Neuronal stem cell (in vitro differentiated cells): ENCODE measurements at regions not wholly inside any gene's neighbourhood (a gene's known extent, or its start where the extent isn't known, plus 50 kb on each side); places are given as distances from the start of the nearest gene placed in this dataset.

Experiments
- DNase-seq: peaks from one replicate; pipeline ENCODE4 v3.0.0-alpha.2; 2013; ENCODE audit warnings: low spot score
- H2AFZ ChIP-seq: one replicate; pipeline ENCODE4 v1.6.1; 2013; ENCODE audit warnings: mild to moderate bottlenecking, low read length, inconsistent platforms
- H2AK5ac ChIP-seq: 2 replicates; pipeline ENCODE4 v1.6.1; 2013; ENCODE audit warnings: low read depth, mild to moderate bottlenecking, inconsistent platforms, low read length, moderate library complexity, mixed read lengths
- H2BK120ac ChIP-seq: 2 replicates; pipeline ENCODE4 v1.6.1; 2013; ENCODE audit warnings: low read depth, mild to moderate bottlenecking, inconsistent platforms, low read length, moderate library complexity, mixed read lengths
- H2BK12ac ChIP-seq: one replicate; pipeline ENCODE4 v1.6.1; 2013; ENCODE audit warnings: low read length, inconsistent platforms
- H2BK15ac ChIP-seq: 2 replicates; pipeline ENCODE4 v1.6.1; 2013; ENCODE audit warnings: mild to moderate bottlenecking, low read length, inconsistent platforms, mixed read lengths
- H2BK5ac ChIP-seq: one replicate; pipeline ENCODE4 v1.6.1; 2013; ENCODE audit warnings: inconsistent platforms, mild to moderate bottlenecking, low read length, moderate library complexity
- H3K14ac ChIP-seq: one replicate; pipeline ENCODE4 v1.6.1; 2013; ENCODE audit warnings: low read length, inconsistent platforms
- H3K18ac ChIP-seq: 2 replicates; pipeline ENCODE4 v1.6.1; 2013; ENCODE audit warnings: low read length, inconsistent platforms
- H3K23ac ChIP-seq: 2 replicates; pipeline ENCODE4 v1.6.1; 2013; ENCODE audit warnings: low read depth, mild to moderate bottlenecking, mixed read lengths, low read length, inconsistent platforms; ENCODE audit not compliant: poor library complexity
- H3K27ac ChIP-seq: replicated peaks from 3 replicates; pipeline ENCODE4 v1.5.1; 2013; ENCODE audit warnings: low read length, inconsistent platforms
- H3K27me3 ChIP-seq, 3 experiments: 2 replicates each; pipeline ENCODE4 v1.6.1; 2013; ENCODE audit warnings: low read length in 3 of 3, mild to moderate bottlenecking in 2 of 3, inconsistent platforms in 1 of 3, low read depth in 1 of 3, mixed read lengths in 1 of 3, moderate library complexity in 1 of 3; ENCODE audit not compliant: control insufficient read depth in 3 of 3, insufficient read depth in 3 of 3
- H3K36me3 ChIP-seq, 2 donors: replicated peaks in 1 of 2; 2 replicates each; pipeline ENCODE4 v1.6.1; 2013; ENCODE audit warnings: low read length in 2 of 2; ENCODE audit not compliant: control insufficient read depth in 2 of 2, insufficient read depth in 2 of 2
- H3K4ac ChIP-seq: 2 replicates; pipeline ENCODE4 v1.6.1; 2013; ENCODE audit warnings: inconsistent platforms, mild to moderate bottlenecking, low read length, moderate library complexity
- H3K4me1 ChIP-seq, 2 donors: 1 replicate in 1 of 2; 2 replicates in 1 of 2; pipeline ENCODE4 v1.6.1; 2013; ENCODE audit warnings: low read length in 2 of 2, low read depth in 1 of 2; ENCODE audit not compliant: control insufficient read depth in 2 of 2, insufficient read depth in 1 of 2
- H3K4me2 ChIP-seq: one replicate; pipeline ENCODE4 v1.6.1; 2013; ENCODE audit warnings: mild to moderate bottlenecking, low read length, inconsistent platforms; ENCODE audit not compliant: insufficient read depth, poor library complexity, severe bottlenecking
- H3K4me3 ChIP-seq, 2 donors: 2 replicates each; pipeline ENCODE4 v1.5.1; 2013; ENCODE audit warnings: low read length in 2 of 2, mild to moderate bottlenecking in 2 of 2, inconsistent platforms in 1 of 2, moderate library complexity in 1 of 2
- H3K79me1 ChIP-seq: one replicate; pipeline ENCODE4 v1.6.1; 2013; ENCODE audit warnings: low read depth, mild to moderate bottlenecking, inconsistent platforms, low read length, moderate library complexity
- H3K9ac ChIP-seq: one replicate; pipeline ENCODE4 v1.6.1; 2013; ENCODE audit warnings: mild to moderate bottlenecking, low read depth, low read length, inconsistent platforms; ENCODE audit not compliant: poor library complexity
- H3K9me3 ChIP-seq, 2 donors: replicated peaks in 1 of 2; 2 replicates each; pipeline versions ENCODE3 to v1.6.1; 2013; ENCODE audit warnings: low read length in 2 of 2, mild to moderate bottlenecking in 2 of 2, inconsistent platforms in 1 of 2, low read depth in 1 of 2, mixed read lengths in 1 of 2, moderate library complexity in 1 of 2; ENCODE audit not compliant: control insufficient read depth in 2 of 2, insufficient read depth in 1 of 2
- H4K8ac ChIP-seq: one replicate; pipeline ENCODE4 v1.6.1; 2013; ENCODE audit warnings: low read depth, mild to moderate bottlenecking, inconsistent platforms, low read length, moderate library complexity
- H4K91ac ChIP-seq: one replicate; pipeline ENCODE4 v1.6.1; 2013; ENCODE audit warnings: low read length, low read depth, mild to moderate bottlenecking, inconsistent platforms; ENCODE audit not compliant: poor library complexity
- WGBS, 2 donors: extraction: QIAGEN DNeasy Blood & Tissue Kit; methylation state at CpG; one replicate each; pipeline ENCODE4 v1.1.7; 2013; ENCODE audit warnings: missing lambda C conversion rate in 2 of 2, mixed read lengths in 1 of 2; ENCODE audit not compliant: insufficient read length in 2 of 2, insufficient replicate concordance in 1 of 2; ENCODE audit errors: extremely low coverage in 2 of 2; 5-methylcytosine and 5-hydroxymethylcytosine counted together

DNA sequence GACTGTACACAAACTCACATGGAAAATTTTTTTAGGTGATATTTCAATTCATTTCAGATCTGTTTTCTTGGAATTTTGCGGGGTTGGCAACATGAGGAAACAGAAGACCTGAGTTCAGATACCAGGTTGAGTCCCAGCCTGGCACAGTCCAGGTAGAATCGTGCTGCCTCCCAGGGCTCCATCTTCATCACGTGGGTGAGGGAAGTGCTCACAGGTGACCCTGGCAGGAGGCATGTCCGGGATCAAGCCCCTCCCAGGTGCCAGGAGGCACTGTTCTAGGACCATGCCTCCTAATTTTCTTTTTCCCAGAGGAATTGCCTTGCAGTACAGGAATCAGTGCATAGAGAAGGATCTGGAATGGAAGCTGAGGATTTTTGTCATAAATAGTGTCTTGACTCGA lies 318.3 kb upstream of the IRX4 start:
- H3K36me3 ChIP-seq = no peaks in the 10 kb centered on the region
- no peak overlapping the region for H3K27ac ChIP-seq
- no peak overlapping the region for H2AK5ac ChIP-seq
- H2BK12ac ChIP-seq = no peak overlapping the region
- no peak overlapping the region for H2BK15ac ChIP-seq
- H3K18ac ChIP-seq = no peak overlapping the region
- H3K23ac ChIP-seq = no peak overlapping the region
- no peak overlapping the region for H2BK120ac ChIP-seq
- no peak overlapping the region for H3K4ac ChIP-seq
- H3K4me3 ChIP-seq = no peak overlapping the region
- H3K14ac ChIP-seq = no peak overlapping the region
- H2BK5ac ChIP-seq = no peak overlapping the region
- peaks cover 9 to 46% of the 10 kb centered on the region in 2 donors for H3K4me1 ChIP-seq
- no peak overlapping the region for H3K4me2 ChIP-seq
- no peaks in the 10 kb centered on the region for H3K9me3 ChIP-seq
- peaks cover 0 to 49% (median 8%) of the 10 kb centered on the region in 3 experiments for H3K27me3 ChIP-seq
- peak overlapping the region; percentile 3 for H2AFZ ChIP-seq
- H4K91ac ChIP-seq = no peak overlapping the region
- no peak overlapping the region for H3K9ac ChIP-seq
- H4K8ac ChIP-seq = no peak overlapping the region
- H3K79me1 ChIP-seq = no peaks in the 10 kb centered on the region
- DNase-seq = no peak
- WGBS, 2 donors = no CpG with 5 or more reads among the region's 5 CpGs

DNA sequence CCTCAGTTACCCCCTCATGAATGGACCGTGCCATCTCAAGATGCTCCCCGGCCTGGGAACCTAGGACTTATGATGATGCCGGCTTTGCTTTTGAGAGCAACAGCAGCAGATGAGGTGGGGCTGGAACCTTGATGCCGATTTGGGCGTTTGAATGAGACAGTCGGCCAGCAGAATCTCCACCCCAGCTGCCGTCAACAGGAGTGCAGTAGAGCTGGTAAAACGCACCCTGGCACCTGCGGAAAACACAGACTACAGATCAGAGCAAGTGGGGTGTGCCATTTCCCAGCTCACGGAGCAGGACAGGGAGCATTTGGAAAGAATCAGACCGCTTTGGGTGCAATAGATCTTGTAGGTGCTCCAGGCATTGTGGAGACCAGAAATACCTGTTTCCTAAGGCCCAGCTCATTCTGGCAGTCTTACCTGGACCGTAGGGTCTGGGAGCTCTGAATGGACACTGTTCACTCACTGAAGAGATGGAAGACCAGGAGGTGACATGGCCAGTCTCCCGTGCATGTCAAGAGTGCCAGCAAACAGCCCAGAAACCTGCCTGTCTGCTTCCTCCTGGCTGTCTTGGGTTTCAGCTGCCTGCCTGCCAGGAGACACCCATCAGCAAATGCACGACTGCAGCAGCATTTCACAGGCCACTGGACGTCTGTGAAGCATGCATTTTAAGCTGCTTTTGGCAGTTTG lies 317.7 kb upstream of the IRX4 start:
- H3K4me1 ChIP-seq = peaks cover 9 to 42% of the 10 kb centered on the region in 2 donors
- no CpG with 5 or more reads among the region's 15 CpGs for WGBS, 2 donors
- no peak overlapping the region for H2BK15ac ChIP-seq
- H2AK5ac ChIP-seq = no peak overlapping the region
- peaks cover 2 to 5% of the 10 kb centered on the region in 2 donors for H3K9me3 ChIP-seq
- H3K18ac ChIP-seq = no peak overlapping the region
- H3K4me2 ChIP-seq = no peak overlapping the region
- no peak for DNase-seq
- peaks cover 0 to 43% (median 8%) of the 10 kb centered on the region in 3 experiments for H3K27me3 ChIP-seq
- H4K8ac ChIP-seq = no peak overlapping the region
- no peak overlapping the region for H3K4ac ChIP-seq
- H4K91ac ChIP-seq = no peak overlapping the region
- no peak overlapping the region for H3K4me3 ChIP-seq
- H2AFZ ChIP-seq = peak overlapping the region; percentile 3
- no peak overlapping the region for H3K9ac ChIP-seq
- H3K36me3 ChIP-seq = no peaks in the 10 kb centered on the region
- no peaks in the 10 kb centered on the region for H3K79me1 ChIP-seq
- H3K27ac ChIP-seq = no peak overlapping the region
- no peak overlapping the region for H3K14ac ChIP-seq
- H2BK12ac ChIP-seq = no peak overlapping the region
- H2BK5ac ChIP-seq = no peak overlapping the region
- no peak overlapping the region for H3K23ac ChIP-seq
- no peak overlapping the region for H2BK120ac ChIP-seq

DNA sequence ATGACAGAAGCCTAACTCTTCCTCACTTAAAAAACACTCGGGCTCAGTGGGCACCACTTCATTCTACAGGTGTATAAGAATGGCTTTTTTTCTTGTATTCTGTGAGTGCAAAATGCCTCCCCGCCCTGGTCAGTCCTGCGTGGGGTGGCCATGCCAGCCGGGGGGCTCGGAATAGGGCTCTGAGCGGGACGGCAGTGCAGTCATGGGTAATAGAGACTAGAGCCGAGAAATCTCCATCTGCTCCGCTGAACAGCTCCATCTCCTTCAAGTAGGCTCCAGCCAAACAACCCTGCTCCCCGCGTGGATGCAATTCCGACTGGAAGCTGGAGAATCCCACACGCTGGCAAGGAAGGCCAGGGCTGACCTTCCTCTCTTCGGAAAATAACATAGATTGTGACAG lies 317.0 kb upstream of the IRX4 start:
- Histone ChIP-seq H3K27me3 (peaks cover 0 to 36% (median 4%) of the 10 kb centered on the region in 3 experiments), H2BK120ac (no peak overlapping the region), H3K18ac (no peak overlapping the region), H3K9ac (no peak overlapping the region), H4K8ac (no peak overlapping the region), H3K9me3 (peaks cover 7 to 11% of the 10 kb centered on the region in 2 donors), H2BK15ac (no peak overlapping the region), H3K4me2 (no peak overlapping the region), H3K23ac (no peak overlapping the region), H2BK12ac (no peak overlapping the region), H3K27ac (no peak overlapping the region), H4K91ac (no peak overlapping the region), H2AK5ac (no peak overlapping the region), H3K4ac (no peak overlapping the region), H3K14ac (no peak overlapping the region), H3K4me1 (peaks cover 9 to 35% of the 10 kb centered on the region in 2 donors), H3K4me3 (no peak overlapping the region), H3K79me1 (no peaks in the 10 kb centered on the region), H2AFZ (no peak overlapping the region), H3K36me3 (no peaks in the 10 kb centered on the region), H2BK5ac (no peak overlapping the region)
- DNase-seq = no peak
- WGBS, 2 donors = no CpG with 5 or more reads among the region's 14 CpGs

GRCh38 chr5:2196989-2197619 lies 314.4 kb upstream of the IRX4 start:
- Histone ChIP-seq H3K79me1 (no peaks in the 10 kb centered on the region), H3K9me3 (peaks cover 9 to 17% of the 10 kb centered on the region in 2 donors), H3K4me1 (peaks cover 9 to 23% of the 10 kb centered on the region in 2 donors), H3K9ac (no peak overlapping the region), H2BK15ac (no peak overlapping the region), H2BK5ac (no peak overlapping the region), H2BK120ac (no peak overlapping the region), H3K4me3 (no peak overlapping the region), H3K14ac (no peak overlapping the region), H2AFZ (peak overlapping the region; percentile 62), H3K36me3 (no peaks in the 10 kb centered on the region), H4K8ac (no peak overlapping the region), H3K18ac (no peak overlapping the region), H3K4me2 (no peak overlapping the region), H3K23ac (no peak overlapping the region), H3K27ac (no peak overlapping the region), H2BK12ac (no peak overlapping the region), H4K91ac (no peak overlapping the region), H2AK5ac (no peak overlapping the region), H3K27me3 (peaks cover 0 to 22% (median 0%) of the 10 kb centered on the region in 3 experiments), H3K4ac (no peak overlapping the region)
- DNase-seq = no peak
- WGBS, 2 donors = no CpG with 5 or more reads among the region's 18 CpGs
